SK-N-SH treated with all-trans-retinoic acid at 6 μM for 48 hours (cell line): ENCODE measurements at regions not wholly inside any gene's neighbourhood (a gene's known extent, or its start where the extent isn't known, plus 50 kb on each side); places are given as distances from the start of the nearest gene placed in this dataset.

Source experiments
- BACH2 ChIP-seq: fragments of 250-450 bp; sonication (Bioruptor Pico); IDR thresholded peaks from 2 replicates; pipeline ENCODE4 v1.9.0; 2021; ENCODE audit warnings: mild to moderate bottlenecking, borderline replicate concordance
- ESRRG ChIP-seq: fragments of 250-450 bp; sonication (Bioruptor Pico); IDR thresholded peaks from 2 replicates; pipeline ENCODE4 v1.6.1; 2021; ENCODE audit warnings: mild to moderate bottlenecking
- GLIS3 ChIP-seq: fragments of 250-450 bp; sonication (Bioruptor Pico); IDR thresholded peaks from 2 replicates; pipeline ENCODE4 v1.5.0; 2020; ENCODE audit warnings: mild to moderate bottlenecking, moderate library complexity
- ISL1 ChIP-seq: fragments of 250-450 bp; sonication (Bioruptor Pico); IDR thresholded peaks from 2 replicates; pipeline ENCODE4 v2.1.2; 2022; ENCODE audit warnings: mild to moderate bottlenecking, moderate library complexity
- PPARA ChIP-seq: fragments of 250-450 bp; sonication (Bioruptor Pico); IDR thresholded peaks from 2 replicates; pipeline ENCODE4 v1.5.0; 2020; ENCODE audit warnings: mild to moderate bottlenecking, borderline replicate concordance
- RARB ChIP-seq: fragments of 250-450 bp; sonication (Bioruptor Pico); IDR thresholded peaks from 2 replicates; pipeline ENCODE4 v1.8.0; 2021; ENCODE audit warnings: mild to moderate bottlenecking, moderate library complexity
- TCF4 ChIP-seq: fragments of 250-450 bp; sonication (Bioruptor Pico); IDR thresholded peaks from 2 replicates; pipeline ENCODE4 v1.8.0; 2021; ENCODE audit warnings: mild to moderate bottlenecking, moderate library complexity, borderline replicate concordance
- ZFP3 ChIP-seq: fragments of 250-450 bp; sonication (Bioruptor Pico); IDR thresholded peaks from 2 replicates; pipeline ENCODE4 v1.5.0; 2020; ENCODE audit warnings: mild to moderate bottlenecking, moderate library complexity
- ZFP30 ChIP-seq: fragments of 450-650 bp; formaldehyde crosslinking; IDR thresholded peaks from 2 replicates; pipeline ENCODE4 v1.5.0; 2022; ENCODE audit warnings: mild to moderate bottlenecking, moderate library complexity
- ZNF565 ChIP-seq: fragments of 450-650 bp; formaldehyde crosslinking; conservative IDR thresholded peaks from 2 replicates; pipeline ENCODE4 v1.5.0; 2020; ENCODE audit warnings: low read depth, mild to moderate bottlenecking, moderate library complexity
- ZNF8 ChIP-seq: fragments of 450-650 bp; formaldehyde crosslinking; IDR thresholded peaks from 2 replicates; pipeline ENCODE4 v1.5.0; 2020; ENCODE audit warnings: mild to moderate bottlenecking, moderate library complexity
- TF ChIP-seq, protein P1 (sequence below): fragments of 250-450 bp; sonication (Bioruptor Pico); IDR thresholded peaks from 2 replicates; pipeline ENCODE4 v1.5.1; 2020; ENCODE audit warnings: low read depth, mild to moderate bottlenecking, moderate library complexity
- TF ChIP-seq, protein P2 (sequence below): fragments of 250-450 bp; sonication (Bioruptor Pico); IDR thresholded peaks from 2 replicates; pipeline ENCODE4 v1.8.0; 2020; ENCODE audit warnings: mild to moderate bottlenecking, moderate library complexity, borderline replicate concordance

DNA sequence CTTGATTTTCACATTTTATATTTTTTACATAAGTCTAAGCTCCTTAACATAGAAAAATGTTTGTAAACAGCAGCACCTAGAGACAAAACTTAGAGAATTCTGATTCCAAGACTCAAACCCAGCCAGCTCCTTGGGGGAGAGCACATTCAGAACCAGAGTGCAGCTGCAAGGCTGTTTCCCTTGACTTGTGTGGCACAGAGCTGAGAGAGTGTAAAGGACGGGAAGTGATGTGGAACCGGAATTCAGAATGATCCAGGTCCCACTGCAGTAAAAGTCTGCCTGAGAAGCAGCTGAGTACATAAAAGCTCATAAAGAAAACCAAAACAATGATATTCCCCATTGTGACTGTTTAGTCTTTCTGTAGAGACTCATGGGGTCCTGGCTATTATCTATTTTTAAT, 713.8 kb downstream of the RAB28 start:
- no peak for TF ChIP-seq ZNF565 (CRISPR knock-in tag)
- TF ChIP-seq TCF4 (CRISPR knock-in tag), result no peak
- TF ChIP-seq GLIS3, result no peak
- TF ChIP-seq ZNF8 (CRISPR knock-in tag), result no peak
- no peak for TF ChIP-seq ZFP3
- no peak for TF ChIP-seq BACH2 (CRISPR knock-in tag)
- TF ChIP-seq, protein P1, sequence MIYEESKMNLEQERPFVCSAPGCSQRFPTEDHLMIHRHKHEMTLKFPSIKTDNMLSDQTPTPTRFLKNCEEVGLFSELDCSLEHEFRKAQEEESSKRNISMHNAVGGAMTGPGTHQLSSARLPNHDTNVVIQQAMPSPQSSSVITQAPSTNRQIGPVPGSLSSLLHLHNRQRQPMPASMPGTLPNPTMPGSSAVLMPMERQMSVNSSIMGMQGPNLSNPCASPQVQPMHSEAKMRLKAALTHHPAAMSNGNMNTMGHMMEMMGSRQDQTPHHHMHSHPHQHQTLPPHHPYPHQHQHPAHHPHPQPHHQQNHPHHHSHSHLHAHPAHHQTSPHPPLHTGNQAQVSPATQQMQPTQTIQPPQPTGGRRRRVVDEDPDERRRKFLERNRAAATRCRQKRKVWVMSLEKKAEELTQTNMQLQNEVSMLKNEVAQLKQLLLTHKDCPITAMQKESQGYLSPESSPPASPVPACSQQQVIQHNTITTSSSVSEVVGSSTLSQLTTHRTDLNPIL (CRISPR knock-in tag), result no peak
- no peak for TF ChIP-seq ISL1
- TF ChIP-seq, protein P2, sequence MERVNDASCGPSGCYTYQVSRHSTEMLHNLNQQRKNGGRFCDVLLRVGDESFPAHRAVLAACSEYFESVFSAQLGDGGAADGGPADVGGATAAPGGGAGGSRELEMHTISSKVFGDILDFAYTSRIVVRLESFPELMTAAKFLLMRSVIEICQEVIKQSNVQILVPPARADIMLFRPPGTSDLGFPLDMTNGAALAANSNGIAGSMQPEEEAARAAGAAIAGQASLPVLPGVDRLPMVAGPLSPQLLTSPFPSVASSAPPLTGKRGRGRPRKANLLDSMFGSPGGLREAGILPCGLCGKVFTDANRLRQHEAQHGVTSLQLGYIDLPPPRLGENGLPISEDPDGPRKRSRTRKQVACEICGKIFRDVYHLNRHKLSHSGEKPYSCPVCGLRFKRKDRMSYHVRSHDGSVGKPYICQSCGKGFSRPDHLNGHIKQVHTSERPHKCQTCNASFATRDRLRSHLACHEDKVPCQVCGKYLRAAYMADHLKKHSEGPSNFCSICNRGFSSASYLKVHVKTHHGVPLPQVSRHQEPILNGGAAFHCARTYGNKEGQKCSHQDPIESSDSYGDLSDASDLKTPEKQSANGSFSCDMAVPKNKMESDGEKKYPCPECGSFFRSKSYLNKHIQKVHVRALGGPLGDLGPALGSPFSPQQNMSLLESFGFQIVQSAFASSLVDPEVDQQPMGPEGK (CRISPR knock-in tag), result no peak
- TF ChIP-seq RARB, result no peak
- TF ChIP-seq PPARA (CRISPR knock-in tag), result no peak
- no peak for TF ChIP-seq ZFP30 (CRISPR knock-in tag)
- TF ChIP-seq ESRRG (CRISPR knock-in tag), result no peak
